Mesenchymal stem cell (in vitro differentiated cells and primary cell): ENCODE measurements at regions not wholly inside any gene's neighbourhood (a gene's known extent, or its start where the extent isn't known, plus 50 kb on each side); places are given as distances from the start of the nearest gene placed in this dataset.
A peak's percentile ranks its signal among the peaks of the same experiment; 100 is the strongest.

Source experiments
- DNase-seq: peaks from one replicate; pipeline ENCODE4 v3.0.0-alpha.2; 2013
- H2AFZ ChIP-seq: one replicate; pipeline ENCODE4 v1.6.1; 2013; ENCODE audit warnings: low read depth, mild to moderate bottlenecking, control low read depth, inconsistent platforms, low read length, moderate library complexity
- H2AK5ac ChIP-seq: 2 replicates; pipeline ENCODE4 v1.6.1; 2013; ENCODE audit warnings: low read length, moderate library complexity, mild to moderate bottlenecking, inconsistent platforms; ENCODE audit not compliant: severe bottlenecking
- H2BK120ac ChIP-seq: one replicate; pipeline ENCODE4 v1.6.1; 2013; ENCODE audit warnings: low read depth, mild to moderate bottlenecking, inconsistent platforms, low read length, moderate library complexity
- H2BK12ac ChIP-seq, 2 experiments: one replicate each; pipeline ENCODE4 v1.6.1; 2013; ENCODE audit warnings: inconsistent platforms in 2 of 2, low read length in 2 of 2, mild to moderate bottlenecking in 2 of 2, moderate library complexity in 2 of 2, control low read depth in 1 of 2
- H2BK15ac ChIP-seq: one replicate; pipeline ENCODE4 v1.6.1; 2013; ENCODE audit warnings: mild to moderate bottlenecking, low read depth, inconsistent platforms; ENCODE audit not compliant: poor library complexity, severe bottlenecking
- H2BK5ac ChIP-seq: 2 replicates; pipeline ENCODE4 v1.6.1; 2013; ENCODE audit warnings: low read depth, mild to moderate bottlenecking, low read length, control low read depth, inconsistent platforms; ENCODE audit not compliant: poor library complexity, severe bottlenecking
- H3K14ac ChIP-seq, 2 experiments: one replicate each; pipeline ENCODE4 v1.6.1; 2013; ENCODE audit warnings: inconsistent platforms in 2 of 2, low read length in 2 of 2, control low read depth in 1 of 2, mild to moderate bottlenecking in 1 of 2, moderate library complexity in 1 of 2
- H3K18ac ChIP-seq, 2 experiments: one replicate each; pipeline ENCODE4 v1.6.1; 2013; ENCODE audit warnings: inconsistent platforms in 2 of 2, low read length in 2 of 2, control low read depth in 1 of 2, low read depth in 1 of 2, mild to moderate bottlenecking in 1 of 2
- H3K23ac ChIP-seq, 2 experiments: one replicate each; pipeline ENCODE4 v1.6.1; 2013; ENCODE audit warnings: inconsistent platforms in 2 of 2, low read length in 2 of 2, mild to moderate bottlenecking in 2 of 2, moderate library complexity in 2 of 2, control low read depth in 1 of 2
- H3K27ac ChIP-seq: 2 replicates; pipeline ENCODE4 v1.5.1; 2013; ENCODE audit warnings: mild to moderate bottlenecking, moderate library complexity, low read length, control low read depth, inconsistent platforms; ENCODE audit not compliant: poor library complexity, severe bottlenecking
- H3K27me3 ChIP-seq, 2 experiments: 2 replicates each; pipeline versions ENCODE4 v1.6.1 to v1.7.0; 2013; ENCODE audit warnings: low read length in 2 of 2, mild to moderate bottlenecking in 2 of 2, moderate library complexity in 2 of 2, control low read depth in 1 of 2, inconsistent platforms in 1 of 2; ENCODE audit not compliant: control insufficient read depth in 1 of 2, insufficient read depth in 1 of 2
- H3K36me3 ChIP-seq, 2 experiments: 2 replicates each; pipeline versions ENCODE4 v1.6.1 to v1.7.0; 2013; ENCODE audit warnings: low read length in 2 of 2, control low read depth in 1 of 2, inconsistent platforms in 1 of 2, low read depth in 1 of 2, mild to moderate bottlenecking in 1 of 2; ENCODE audit not compliant: insufficient read depth in 2 of 2, control insufficient read depth in 1 of 2
- H3K4ac ChIP-seq, 2 experiments: one replicate each; pipeline ENCODE4 v1.6.1; 2013; ENCODE audit warnings: inconsistent platforms in 2 of 2, low read length in 2 of 2, mild to moderate bottlenecking in 2 of 2, moderate library complexity in 2 of 2, control low read depth in 1 of 2, low read depth in 1 of 2
- H3K4me1 ChIP-seq: 2 replicates; pipeline ENCODE4 v1.6.1; 2013; ENCODE audit warnings: low read depth, low read length, control low read depth; ENCODE audit not compliant: control insufficient read depth, insufficient read depth
- H3K4me2 ChIP-seq: 2 replicates; pipeline ENCODE4 v1.6.1; 2013; ENCODE audit warnings: low read length, mild to moderate bottlenecking, inconsistent platforms; ENCODE audit not compliant: poor library complexity, severe bottlenecking
- H3K4me3 ChIP-seq, 2 experiments: 2 replicates each; pipeline versions ENCODE4 v1.5.1 to v1.7.0; 2013; ENCODE audit warnings: low read length in 2 of 2, mild to moderate bottlenecking in 2 of 2, control low read depth in 1 of 2, low read depth in 1 of 2; ENCODE audit not compliant: insufficient read depth in 1 of 2
- H3K79me1 ChIP-seq: replicated peaks from 2 replicates; pipeline ENCODE4 v1.6.1; 2013; ENCODE audit warnings: mild to moderate bottlenecking, control low read depth, low read length, inconsistent platforms; ENCODE audit not compliant: poor library complexity, severe bottlenecking
- H3K9ac ChIP-seq: 2 replicates; pipeline ENCODE4 v1.7.0; 2013; ENCODE audit warnings: mild to moderate bottlenecking, low read length, moderate library complexity
- H3K9me3 ChIP-seq: 2 replicates; pipeline ENCODE4 v1.7.0; 2013; ENCODE audit warnings: mild to moderate bottlenecking, low read length; ENCODE audit not compliant: control insufficient read depth
- H4K8ac ChIP-seq: one replicate; pipeline ENCODE4 v1.6.1; 2013; ENCODE audit warnings: inconsistent platforms, mild to moderate bottlenecking, low read length, moderate library complexity
- H4K91ac ChIP-seq: one replicate; pipeline ENCODE4 v1.6.1; 2013; ENCODE audit warnings: mild to moderate bottlenecking, low read length, inconsistent platforms
- WGBS: methylation state at CpG from one replicate; pipeline ENCODE4 v1.1.7; 2013; ENCODE audit warnings: mixed read lengths; 5-methylcytosine and 5-hydroxymethylcytosine counted together

- H3K14ac ChIP-seq: no peak overlapping the region
- no peak overlapping the region for H3K27ac ChIP-seq
- no peaks in the 10 kb centered on the region for H3K36me3 ChIP-seq
- H2BK5ac ChIP-seq: no peak overlapping the region
- H2AK5ac ChIP-seq: no peak overlapping the region
- no peak overlapping the region for H2BK15ac ChIP-seq
- no peak overlapping the region for H4K91ac ChIP-seq
- H3K9ac ChIP-seq: no peak overlapping the region
- no peaks in the 10 kb centered on the region for H3K79me1 ChIP-seq
- no peaks in the 10 kb centered on the region for H3K9me3 ChIP-seq
- peak; percentile 94 for DNase-seq
- no peak overlapping the region for H4K8ac ChIP-seq
- WGBS: 69% methylated on average over 2 of the region's 2 CpGs
- peaks cover 2% of the 10 kb centered on the region for H3K4me1 ChIP-seq
- no peak overlapping the region for H2AFZ ChIP-seq
- H2BK120ac ChIP-seq: no peak overlapping the region
- peak overlapping the region in 1 of 2 experiments; percentile 21 for H2BK12ac ChIP-seq
- peak overlapping the region; percentile 46 to 85 for H3K18ac ChIP-seq
- H3K4ac ChIP-seq: peak overlapping the region in 1 of 2 experiments; percentile 43
- no peak overlapping the region for H3K23ac ChIP-seq
- H3K4me3 ChIP-seq: no peak overlapping the region
- H3K4me2 ChIP-seq: no peak overlapping the region
- H3K27me3 ChIP-seq: peaks cover 0 to 6% of the 10 kb centered on the region in 2 experiments
These were observed 114.5 kb downstream of the PLCE1 start for GRCh38 chr10:94108200-94108599.

- WGBS: 84% methylated on average over 2 of the region's 2 CpGs
- no peak overlapping the region for H2BK15ac ChIP-seq
- no peak overlapping the region for H2BK120ac ChIP-seq
- DNase-seq: no peak
- H3K79me1 ChIP-seq: no peaks in the 10 kb centered on the region
- H3K27me3 ChIP-seq: peaks cover 0 to 6% of the 10 kb centered on the region in 2 experiments
- H3K23ac ChIP-seq: no peak overlapping the region
- no peak overlapping the region for H2BK5ac ChIP-seq
- H2AK5ac ChIP-seq: no peak overlapping the region
- H3K4me1 ChIP-seq: peaks cover 3% of the 10 kb centered on the region
- peak overlapping the region; percentile 39 for H4K8ac ChIP-seq
- no peak overlapping the region for H3K9ac ChIP-seq
- H3K18ac ChIP-seq: no peak overlapping the region
- H2AFZ ChIP-seq: no peak overlapping the region
- no peaks in the 10 kb centered on the region for H3K36me3 ChIP-seq
- no peak overlapping the region for H2BK12ac ChIP-seq
- no peak overlapping the region for H3K4ac ChIP-seq
- H3K27ac ChIP-seq: no peak overlapping the region
- H3K14ac ChIP-seq: no peak overlapping the region
- no peak overlapping the region for H3K4me2 ChIP-seq
- no peaks in the 10 kb centered on the region for H3K9me3 ChIP-seq
- H4K91ac ChIP-seq: no peak overlapping the region
- no peak overlapping the region for H3K4me3 ChIP-seq
These were observed 117.6 kb downstream of the PLCE1 start for GRCh38 chr10:94111367-94111766.

- Histone ChIP-seq H2AK5ac (no peak overlapping the region), H2BK120ac (no peak overlapping the region), H3K18ac (no peak overlapping the region), H3K36me3 (no peaks in the 10 kb centered on the region), H2BK15ac (no peak overlapping the region), H4K8ac (no peak overlapping the region), H3K4me3 (no peak overlapping the region), H3K23ac (no peak overlapping the region), H3K79me1 (no peaks in the 10 kb centered on the region), H3K4ac (no peak overlapping the region), H3K9ac (no peak overlapping the region), H3K9me3 (no peaks in the 10 kb centered on the region), H4K91ac (no peak overlapping the region), H2BK12ac (no peak overlapping the region), H2BK5ac (no peak overlapping the region), H3K4me1 (peaks cover 3% of the 10 kb centered on the region), H3K4me2 (no peak overlapping the region), H3K27ac (no peak overlapping the region), H2AFZ (no peak overlapping the region), H3K27me3 (peaks cover 0 to under 1% of the 10 kb centered on the region in 2 experiments), H3K14ac (no peak overlapping the region)
- 71% methylated on average over 2 of the region's 2 CpGs for WGBS
- no peak for DNase-seq
These were observed 118.6 kb downstream of the PLCE1 start for GRCh38 chr10:94112321-94112720.

- H3K23ac ChIP-seq: no peak overlapping the region
- H3K9me3 ChIP-seq: no peaks in the 10 kb centered on the region
- H2AFZ ChIP-seq: no peak overlapping the region
- no peak overlapping the region for H2BK15ac ChIP-seq
- 62% methylated on average over 4 of the region's 4 CpGs for WGBS
- H3K79me1 ChIP-seq: peaks cover 2% of the 10 kb centered on the region
- H3K4me3 ChIP-seq: no peak overlapping the region
- H2BK5ac ChIP-seq: no peak overlapping the region
- H3K27ac ChIP-seq: no peak overlapping the region
- H4K8ac ChIP-seq: no peak overlapping the region
- no peak overlapping the region for H2BK12ac ChIP-seq
- DNase-seq: peak; percentile 40
- H3K4me2 ChIP-seq: no peak overlapping the region
- H2AK5ac ChIP-seq: no peak overlapping the region
- no peak overlapping the region for H2BK120ac ChIP-seq
- H3K36me3 ChIP-seq: no peaks in the 10 kb centered on the region
- no peak overlapping the region for H3K9ac ChIP-seq
- H3K4ac ChIP-seq: no peak overlapping the region
- peaks cover 3% of the 10 kb centered on the region for H3K4me1 ChIP-seq
- no peak overlapping the region for H4K91ac ChIP-seq
- no peaks in the 10 kb centered on the region for H3K27me3 ChIP-seq
- no peak overlapping the region for H3K18ac ChIP-seq
- H3K14ac ChIP-seq: peak overlapping the region in 1 of 2 experiments; percentile 18
These were observed 122.0 kb downstream of the PLCE1 start for GRCh38 chr10:94115725-94116124.
